Natural killer cell (primary cell): ENCODE measurements at regions not wholly inside any gene's neighbourhood (a gene's known extent, or its start where the extent isn't known, plus 50 kb on each side); places are given as distances from the start of the nearest gene placed in this dataset.

Experiments used
- ATAC-seq, 3 donors: fragments of 150-1000 bp in 2 of 3; fragments of 200-7000 bp in 1 of 3; cut with Tn5 transposase; 1 replicate in 1 of 3; 2 replicates in 2 of 3; pipeline ENCODE4 v1.10.0; 2021; ENCODE audit warnings: mild to moderate bottlenecking in 2 of 3, moderate library complexity in 2 of 3
- DNase-seq, 2 donors: peaks; one replicate each; pipeline versions ENCODE4 v3.0.0 to v3.0.0-alpha.2; 2013 to 2021; ENCODE audit warnings: mixed read lengths in 1 of 2
- H3K27ac ChIP-seq: one replicate; pipeline ENCODE4 v1.5.1; 2013; ENCODE audit warnings: mild to moderate bottlenecking, low read length
- H3K27me3 ChIP-seq: one replicate; pipeline ENCODE4 v1.6.1; 2013; ENCODE audit warnings: low read length; ENCODE audit not compliant: control insufficient read depth, insufficient read depth
- H3K36me3 ChIP-seq: one replicate; pipeline ENCODE4 v1.6.1; 2013; ENCODE audit warnings: low read length; ENCODE audit not compliant: control insufficient read depth, insufficient read depth
- H3K4me1 ChIP-seq: one replicate; pipeline ENCODE4 v1.6.1; 2013; ENCODE audit warnings: low read length; ENCODE audit not compliant: control insufficient read depth, insufficient read depth
- H3K4me3 ChIP-seq: one replicate; pipeline ENCODE4 v1.5.1; 2013; ENCODE audit warnings: low read length
- H3K9me3 ChIP-seq: one replicate; pipeline ENCODE4 v1.6.1; 2013; ENCODE audit warnings: low read length; ENCODE audit not compliant: control insufficient read depth, insufficient read depth
- H3K27ac Mint-ChIP-seq, 2 donors: one replicate each; pipeline ENCODE4 v1.8.0; 2022; ENCODE audit warnings: mild to moderate bottlenecking in 2 of 2, mixed read lengths in 2 of 2, moderate library complexity in 1 of 2
- H3K27me3 Mint-ChIP-seq, 2 donors: one replicate each; pipeline ENCODE4 v1.8.0; 2022; ENCODE audit warnings: low read depth in 2 of 2, mixed read lengths in 2 of 2
- H3K36me3 Mint-ChIP-seq: one replicate; pipeline ENCODE4 v1.8.0; 2022; ENCODE audit warnings: mixed read lengths
- H3K4me1 Mint-ChIP-seq, 2 donors: one replicate each; pipeline ENCODE4 v1.8.0; 2022; ENCODE audit warnings: mixed read lengths in 2 of 2
- H3K4me3 Mint-ChIP-seq: one replicate; pipeline ENCODE4 v1.8.0; 2022; ENCODE audit warnings: mild to moderate bottlenecking, moderate library complexity, mixed read lengths
- H3K9me3 Mint-ChIP-seq, 2 donors: one replicate each; pipeline ENCODE4 v1.8.0; 2022; ENCODE audit warnings: mixed read lengths in 2 of 2
- CTCF ChIP-seq: fragments of 200-600 bp; IDR thresholded peaks from one replicate; pipeline ENCODE4 v1.8.0; 2022; ENCODE audit warnings: antibody characterized with exemption
- WGBS: methylation state at CpG from one replicate; pipeline ENCODE4 v1.1.7; 2013; ENCODE audit warnings: missing lambda C conversion rate; ENCODE audit not compliant: insufficient coverage; 5-methylcytosine and 5-hydroxymethylcytosine counted together
- intact Hi-C: fragments of 100-400 bp; cut with micrococcal nuclease; formaldehyde crosslinking; loops from one replicate; pipeline ENCODE4 v1.14.2; 2022

GRCh38 chr7:25642849-25643248, 414.6 kb upstream of the NPVF start:
- intact Hi-C loops = no loop called here
- H3K36me3 Mint-ChIP-seq = no peaks in the 10 kb centered on the region
- DNase-seq = no peak
- H3K27ac Mint-ChIP-seq = no peak overlapping the region
- WGBS = 91% methylated on average over 3 of the region's 3 CpGs
- H3K4me3 Mint-ChIP-seq = no peak overlapping the region
- H3K4me1 Mint-ChIP-seq = no peaks in the 10 kb centered on the region
- no peaks in the 10 kb centered on the region for H3K36me3 ChIP-seq
- H3K27me3 Mint-ChIP-seq = no peaks in the 10 kb centered on the region
- no peaks in the 10 kb centered on the region for H3K9me3 ChIP-seq
- H3K4me1 ChIP-seq = no peaks in the 10 kb centered on the region
- H3K9me3 Mint-ChIP-seq = no peaks in the 10 kb centered on the region
- no peak for TF ChIP-seq CTCF
- no peaks in the 10 kb centered on the region for H3K27me3 ChIP-seq
- no peak for ATAC-seq
- no peak overlapping the region for H3K27ac ChIP-seq
- no peak overlapping the region for H3K4me3 ChIP-seq

- Mint-ChIP-seq H3K9me3 (no peaks in the 10 kb centered on the region), H3K36me3 (no peaks in the 10 kb centered on the region), H3K4me3 (no peak overlapping the region), H3K27me3 (no peaks in the 10 kb centered on the region), H3K27ac (no peak overlapping the region), H3K4me1 (no peaks in the 10 kb centered on the region)
- Histone ChIP-seq H3K27ac (no peak overlapping the region), H3K4me3 (no peak overlapping the region), H3K9me3 (no peaks in the 10 kb centered on the region), H3K27me3 (no peaks in the 10 kb centered on the region), H3K36me3 (no peaks in the 10 kb centered on the region), H3K4me1 (no peaks in the 10 kb centered on the region)
- intact Hi-C loops = no loop called here
- no peak for DNase-seq
- WGBS = 87% methylated on average over 5 of the region's 5 CpGs
- no peak for TF ChIP-seq CTCF
- no peak for ATAC-seq
Measured at GRCh38 chr7:25643286-25643685, 415.0 kb upstream of the NPVF start.

GRCh38 chr7:25643770-25644394, 415.6 kb upstream of the NPVF start:
- H3K4me1 ChIP-seq = no peaks in the 10 kb centered on the region
- no peak overlapping the region for H3K27ac Mint-ChIP-seq
- H3K9me3 ChIP-seq = no peaks in the 10 kb centered on the region
- DNase-seq (no peak), ATAC-seq (no peak)
- no peaks in the 10 kb centered on the region for H3K9me3 Mint-ChIP-seq
- no peaks in the 10 kb centered on the region for H3K27me3 ChIP-seq
- no peaks in the 10 kb centered on the region for H3K4me1 Mint-ChIP-seq
- H3K36me3 Mint-ChIP-seq = no peaks in the 10 kb centered on the region
- H3K27me3 Mint-ChIP-seq = peaks cover 0 to 2% of the 10 kb centered on the region in 2 donors
- no peak overlapping the region for H3K27ac ChIP-seq
- no peak overlapping the region for H3K4me3 ChIP-seq
- 62% methylated on average over 7 of the region's 7 CpGs for WGBS
- intact Hi-C loops = no loop called here
- H3K4me3 Mint-ChIP-seq = no peak overlapping the region
- TF ChIP-seq CTCF = no peak
- H3K36me3 ChIP-seq = no peaks in the 10 kb centered on the region

- intact Hi-C loops = no loop called here
- H3K36me3 ChIP-seq = no peaks in the 10 kb centered on the region
- no peaks in the 10 kb centered on the region for H3K27me3 ChIP-seq
- Mint-ChIP-seq H3K4me3 (no peak overlapping the region), H3K9me3 (no peaks in the 10 kb centered on the region), H3K27me3 (peaks cover 0 to 9% of the 10 kb centered on the region in 2 donors), H3K27ac (no peak overlapping the region), H3K4me1 (no peaks in the 10 kb centered on the region), H3K36me3 (no peaks in the 10 kb centered on the region)
- ATAC-seq (no peak), DNase-seq (no peak)
- no peak overlapping the region for H3K4me3 ChIP-seq
- no peak for TF ChIP-seq CTCF
- no peaks in the 10 kb centered on the region for H3K4me1 ChIP-seq
- H3K9me3 ChIP-seq = no peaks in the 10 kb centered on the region
- no peak overlapping the region for H3K27ac ChIP-seq
- WGBS = 89% methylated on average over 6 of the region's 6 CpGs
Measured at GRCh38 chr7:25646726-25647413, 418.6 kb upstream of the NPVF start.
